ENCODE measurements at regions not wholly inside any gene's neighbourhood (a gene's known extent, or its start where the extent isn't known, plus 50 kb on each side); places are given as distances from the start of the nearest gene placed in this dataset.

- no peak for DNase-seq
- TF ChIP-seq CTCF (IDR thresholded peaks at IDR 0.05) (no peak), POLR2A (IDR thresholded peaks at IDR 0.05) (no peak)
These were observed 340.2 kb downstream of the SLCO4C1 start for GRCh38 chr5:101955891-101956290.

GRCh38 chr5:101950019-101950418 is 346.1 kb downstream of the SLCO4C1 start:
- Histone ChIP-seq H3K4me1 (replicated peaks in 1 of 2) (no peaks in the 10 kb centered on the region), H3K27me3 (no peaks in the 10 kb centered on the region), H3K27ac (no peak overlapping the region), H3K9me3 (replicated peaks in 1 of 3) (no peaks in the 10 kb centered on the region), H3K36me3 (replicated peaks in 1 of 2) (no peaks in the 10 kb centered on the region), H3K4me3 (no peak overlapping the region)
- intact Hi-C loops (cut with DNase I) = no loop called here
- TF ChIP-seq POLR2A (IDR thresholded peaks at IDR 0.05) = no peak
- no peak for TF ChIP-seq CTCF (IDR thresholded peaks at IDR 0.05)
- DNase-seq = no peak

More at GRCh38 chr5:101955891-101956290, 340.2 kb downstream of the SLCO4C1 start:
- no peaks in the 10 kb centered on the region for H3K4me1 ChIP-seq (replicated peaks in 1 of 2)
- no peak overlapping the region for H3K27ac ChIP-seq
- intact Hi-C loops (cut with DNase I) = no loop called here
- H3K9me3 ChIP-seq (replicated peaks in 1 of 3) = no peaks in the 10 kb centered on the region
- WGBS, 4 donors = 47 to 100% (median 76%) methylated on average over 1 of the region's 1 CpG
- H3K36me3 ChIP-seq (replicated peaks in 1 of 2) = no peaks in the 10 kb centered on the region
- no peaks in the 10 kb centered on the region for H3K27me3 ChIP-seq
- no peak overlapping the region for H3K4me3 ChIP-seq

GRCh38 chr5:101948615-101949014 is 347.5 kb downstream of the SLCO4C1 start:
- no peaks in the 10 kb centered on the region for H3K27me3 ChIP-seq
- H3K4me1 ChIP-seq (replicated peaks in 1 of 2) = no peaks in the 10 kb centered on the region
- no peak for DNase-seq
- 82 to 100% (median 92%) methylated on average over 1 of the region's 1 CpG for WGBS, 4 donors
- no peak overlapping the region for H3K27ac ChIP-seq
- H3K4me3 ChIP-seq = no peak overlapping the region
- no peak for TF ChIP-seq CTCF (IDR thresholded peaks at IDR 0.05)
- no peak for TF ChIP-seq POLR2A (IDR thresholded peaks at IDR 0.05)
- intact Hi-C loops (cut with DNase I) = no loop called here
- H3K36me3 ChIP-seq (replicated peaks in 1 of 2) = no peaks in the 10 kb centered on the region
- H3K9me3 ChIP-seq (replicated peaks in 1 of 3) = no peaks in the 10 kb centered on the region

- Histone ChIP-seq H3K27me3 (no peaks in the 10 kb centered on the region), H3K4me1 (replicated peaks in 1 of 2) (no peaks in the 10 kb centered on the region), H3K4me3 (no peak overlapping the region), H3K27ac (no peak overlapping the region), H3K9me3 (replicated peaks in 1 of 3) (no peaks in the 10 kb centered on the region), H3K36me3 (replicated peaks in 1 of 2) (no peaks in the 10 kb centered on the region)
- intact Hi-C loops (cut with DNase I) = no loop called here
- WGBS, 4 donors = 16 to 57% (median 49%) methylated on average over 1 of the region's 1 CpG
- DNase-seq = no peak
- TF ChIP-seq CTCF (IDR thresholded peaks at IDR 0.05) = no peak
- no peak for TF ChIP-seq POLR2A (IDR thresholded peaks at IDR 0.05)
These were observed 352.3 kb downstream of the SLCO4C1 start for GRCh38 chr5:101943784-101944183.

Data from adrenal gland (tissue), 9 donors.